Lung microvascular endothelial cell (primary cell): ENCODE measurements at regions not wholly inside any gene's neighbourhood (a gene's known extent, or its start where the extent isn't known, plus 50 kb on each side); places are given as distances from the start of the nearest gene placed in this dataset.

Source experiments
- DNase-seq, 2 donors: peaks; one replicate each; pipeline versions ENCODE4 v3.0.0 to v3.0.0-alpha.2; 2010; ENCODE audit warnings: low read depth in 2 of 2

- no peak for DNase-seq
These were observed 193.9 kb downstream of the FIGN start for GRCh38 chr2:163541943-163542342.

GRCh38 chr2:163541495-163541894 lies 194.3 kb downstream of the FIGN start:
- no peak for DNase-seq

- DNase-seq = no peak
These were observed 207.1 kb downstream of the FIGN start for GRCh38 chr2:163528640-163529217.

DNA sequence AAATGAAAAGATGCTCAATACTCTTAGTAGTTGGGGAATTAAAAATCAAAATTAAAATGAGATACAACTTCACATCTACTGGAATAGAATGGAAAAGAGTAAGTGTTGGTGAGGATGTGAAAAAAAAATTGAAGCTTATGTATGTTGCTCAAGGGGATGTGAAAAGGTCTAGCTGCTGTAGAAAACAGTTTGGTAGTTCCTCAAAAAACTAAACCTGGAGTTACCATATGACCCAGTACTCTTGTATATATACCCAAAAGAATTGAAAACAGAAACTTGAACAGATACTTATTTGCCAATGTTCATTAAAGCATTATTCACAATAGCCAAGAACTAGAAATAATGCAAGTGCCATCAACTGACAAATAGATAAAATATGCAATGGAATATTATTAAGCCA lies 208.4 kb downstream of the FIGN start:
- DNase-seq = no peak

- no peak for DNase-seq
These were observed 217.0 kb downstream of the FIGN start for GRCh38 chr2:163518762-163519161.

- DNase-seq = no peak
These were observed 220.0 kb downstream of the FIGN start for GRCh38 chr2:163515836-163516235.

GRCh38 chr2:163505281-163505680 lies 230.5 kb downstream of the FIGN start:
- DNase-seq = no peak

GRCh38 chr2:163493359-163494298 lies 242.2 kb downstream of the FIGN start:
- DNase-seq = no peak

DNA sequence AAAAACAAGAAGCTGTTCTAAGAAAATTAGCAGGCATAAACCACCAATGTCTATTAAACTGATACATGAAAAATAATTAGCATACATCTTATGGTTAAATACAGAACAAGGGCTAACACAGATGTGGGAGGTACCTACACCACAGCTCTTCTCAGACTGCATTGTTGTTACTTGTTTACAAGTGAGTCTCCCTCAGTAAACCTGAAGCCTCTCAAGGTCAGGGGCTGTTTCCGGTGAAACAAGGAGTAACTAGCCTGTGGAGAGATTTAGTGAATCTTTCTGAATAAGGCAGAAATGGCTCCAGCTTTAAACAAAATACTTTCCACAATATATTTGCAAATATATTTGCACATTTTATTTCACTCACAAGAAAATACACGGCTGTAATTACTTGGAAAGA lies 244.0 kb downstream of the FIGN start:
- no peak for DNase-seq

- DNase-seq = no peak
These were observed 245.5 kb downstream of the FIGN start for GRCh38 chr2:163490281-163490680.

- no peak for DNase-seq
These were observed 254.3 kb downstream of the FIGN start for GRCh38 chr2:163481515-163481914.

- DNase-seq = no peak
These were observed 256.2 kb downstream of the FIGN start for GRCh38 chr2:163479599-163479998.

- DNase-seq = no peak
These were observed 260.0 kb downstream of the FIGN start for GRCh38 chr2:163475815-163476214.

- DNase-seq = no peak
These were observed 260.9 kb downstream of the FIGN start for GRCh38 chr2:163474889-163475288.

DNA sequence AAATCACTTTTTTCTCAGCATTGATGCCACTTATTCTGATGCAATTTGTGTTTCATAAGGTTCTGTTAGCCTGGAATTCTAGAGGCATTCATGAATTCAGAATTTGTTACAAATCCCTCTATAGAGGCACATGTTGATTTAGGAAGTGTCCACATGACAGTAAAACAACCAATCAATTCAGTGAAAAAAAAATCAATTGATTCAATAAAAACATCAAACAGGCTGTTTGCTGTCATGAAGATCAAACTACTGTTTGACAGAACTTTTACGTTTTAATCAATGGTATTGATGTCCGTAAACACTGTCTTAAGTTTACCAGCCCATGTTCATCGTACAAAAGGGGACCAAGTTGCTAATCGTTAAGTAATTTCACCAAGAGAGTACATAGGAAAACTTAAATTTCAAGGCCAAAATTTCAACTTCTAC lies 261.5 kb downstream of the FIGN start:
- no peak for DNase-seq

GRCh38 chr2:163471947-163472346 lies 263.9 kb downstream of the FIGN start:
- DNase-seq = peak in 1 of 2 donors; percentile 4

GRCh38 chr2:163469561-163469962 lies 266.2 kb downstream of the FIGN start:
- DNase-seq = no peak

GRCh38 chr2:163467251-163467630 lies 268.6 kb downstream of the FIGN start:
- DNase-seq = no peak

DNA sequence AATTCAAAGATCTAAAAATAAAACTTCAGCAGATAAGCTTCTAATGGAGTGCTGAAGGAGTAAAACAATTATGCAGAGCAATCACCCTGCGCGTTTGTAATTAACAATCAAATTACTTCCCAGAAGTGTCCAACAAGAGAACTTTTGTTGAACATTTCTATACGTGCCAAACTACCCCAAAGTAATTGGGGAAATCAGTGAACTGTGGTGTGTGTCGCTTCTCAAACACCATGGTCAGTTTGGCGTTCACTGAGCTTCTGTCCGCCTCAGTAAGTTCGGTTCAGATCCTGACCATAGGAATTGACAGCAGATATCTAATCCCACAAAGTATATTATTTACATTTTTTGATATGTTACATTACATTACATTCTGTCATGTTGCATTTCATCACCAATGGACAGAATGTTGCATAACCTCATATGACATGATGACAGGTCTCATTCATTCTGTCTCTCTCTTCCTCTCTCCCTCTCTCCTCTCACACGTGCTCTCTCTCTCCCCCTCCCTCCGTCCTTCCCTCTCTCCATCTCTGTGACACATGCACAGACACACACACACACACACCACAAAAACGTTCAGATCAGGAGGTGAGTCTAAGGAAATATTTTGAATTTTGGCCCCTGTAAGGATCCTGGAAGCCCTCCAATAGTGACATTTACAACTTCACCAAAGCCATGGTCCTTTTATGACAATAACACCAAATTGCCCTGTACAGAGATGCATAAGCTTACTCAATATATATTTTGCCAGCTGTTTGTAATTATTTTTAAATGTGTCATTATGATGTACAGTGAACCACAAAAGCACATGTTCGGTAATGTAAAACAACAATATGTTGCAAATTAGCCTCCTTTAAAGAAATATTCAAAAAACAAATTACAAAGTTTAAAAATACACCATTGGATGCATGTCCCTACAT lies 269.2 kb downstream of the FIGN start:
- DNase-seq = no peak

- no peak for DNase-seq
These were observed 270.4 kb downstream of the FIGN start for GRCh38 chr2:163465440-163465839.

- DNase-seq = no peak
These were observed 272.4 kb downstream of the FIGN start for GRCh38 chr2:163463411-163463810.

DNA sequence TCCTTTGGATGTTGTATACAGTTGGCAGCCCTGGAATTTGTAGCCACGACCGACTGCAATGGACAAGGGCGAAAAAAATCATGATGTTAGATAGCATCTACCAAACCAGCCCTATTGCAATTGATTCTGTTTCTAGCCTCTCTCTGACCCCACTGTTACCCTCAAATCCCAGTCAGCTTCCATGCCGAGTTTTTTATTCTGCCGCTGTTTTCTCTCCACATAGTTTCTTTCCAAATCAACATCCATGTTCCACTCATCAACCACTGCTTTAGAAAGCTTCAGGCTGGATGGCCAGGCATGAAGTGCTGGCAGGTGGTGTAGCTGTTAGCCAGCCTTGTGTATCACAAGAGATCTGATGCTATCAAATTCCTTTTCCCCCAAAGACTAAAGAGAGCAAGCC lies 272.8 kb downstream of the FIGN start:
- DNase-seq = no peak
